Smooth muscle cell (in vitro differentiated cells): ENCODE measurements at regions not wholly inside any gene's neighbourhood (a gene's known extent, or its start where the extent isn't known, plus 50 kb on each side); places are given as distances from the start of the nearest gene placed in this dataset.

Experiments used
- DNase-seq: peaks from one replicate; lab custom pipeline; 2025; ENCODE audit not compliant: unreplicated experiment; lab: John Stamatoyannopoulos, UW
- H2AFZ ChIP-seq: fragments of 200-600 bp; sonication (generic); 2 replicates; pipeline ENCODE4 v1.6.0; 2016; ENCODE audit warnings: antibody characterized with exemption, low read depth, mild to moderate bottlenecking
- H3F3A ChIP-seq: fragments of 200-600 bp; sonication (generic); 2 replicates; pipeline ENCODE4 v1.6.0; 2017; ENCODE audit warnings: antibody characterized with exemption, low read depth
- H3K27ac ChIP-seq: fragments of 200-600 bp; sonication (generic); 2 replicates; pipeline ENCODE4 v1.5.1; 2016; ENCODE audit warnings: low read depth, mild to moderate bottlenecking
- H3K27me3 ChIP-seq: fragments of 200-600 bp; sonication (generic); 2 replicates; pipeline ENCODE4 v1.6.1; 2016; ENCODE audit warnings: low read depth, mild to moderate bottlenecking
- H3K36me3 ChIP-seq: fragments of 200-600 bp; sonication (generic); 2 replicates; pipeline ENCODE4 v1.5.1; 2016; ENCODE audit warnings: low read depth
- H3K4me1 ChIP-seq: fragments of 200-600 bp; sonication (generic); 2 replicates; pipeline ENCODE4 v1.5.1; 2016; ENCODE audit warnings: low read depth
- H3K4me2 ChIP-seq: fragments of 200-600 bp; sonication (generic); 2 replicates; pipeline ENCODE4 v1.6.0; 2016; ENCODE audit warnings: mild to moderate bottlenecking
- H3K4me3 ChIP-seq: fragments of 200-600 bp; sonication (generic); 2 replicates; pipeline ENCODE4 v1.5.1; 2016; ENCODE audit warnings: mild to moderate bottlenecking
- H3K79me2 ChIP-seq: fragments of 200-600 bp; sonication (generic); 2 replicates; pipeline ENCODE4 v1.6.0; 2016; ENCODE audit warnings: low read depth, mild to moderate bottlenecking
- H3K9ac ChIP-seq: fragments of 200-600 bp; sonication (generic); 2 replicates; pipeline ENCODE4 v1.6.0; 2016; ENCODE audit warnings: low read depth
- H3K9me3 ChIP-seq: fragments of 200-600 bp; sonication (generic); replicated peaks from 2 replicates; pipeline ENCODE4 v1.5.1; 2016; ENCODE audit warnings: low read depth
- H4K20me1 ChIP-seq: fragments of 200-600 bp; sonication (generic); 2 replicates; pipeline ENCODE4 v1.6.0; 2016; ENCODE audit warnings: low read depth
- WGBS: methylation state at CpG from one replicate; pipeline ENCODE4 v1.1.7; 2016; ENCODE audit warnings: low lambda C conversion rate; 5-methylcytosine and 5-hydroxymethylcytosine counted together
- TF ChIP-seq, protein P1 (sequence below): fragments of 200-600 bp; sonication (generic); IDR thresholded peaks from 2 replicates; pipeline ENCODE4 v1.5.1; 2017; ENCODE audit warnings: borderline replicate concordance, mild to moderate bottlenecking, antibody characterized with exemption; ENCODE audit not compliant: insufficient read depth, poor library complexity, severe bottlenecking

GRCh38 chr2:45305599-45305998 is 296.3 kb upstream of the SIX2 start:
- TF ChIP-seq, protein P1, sequence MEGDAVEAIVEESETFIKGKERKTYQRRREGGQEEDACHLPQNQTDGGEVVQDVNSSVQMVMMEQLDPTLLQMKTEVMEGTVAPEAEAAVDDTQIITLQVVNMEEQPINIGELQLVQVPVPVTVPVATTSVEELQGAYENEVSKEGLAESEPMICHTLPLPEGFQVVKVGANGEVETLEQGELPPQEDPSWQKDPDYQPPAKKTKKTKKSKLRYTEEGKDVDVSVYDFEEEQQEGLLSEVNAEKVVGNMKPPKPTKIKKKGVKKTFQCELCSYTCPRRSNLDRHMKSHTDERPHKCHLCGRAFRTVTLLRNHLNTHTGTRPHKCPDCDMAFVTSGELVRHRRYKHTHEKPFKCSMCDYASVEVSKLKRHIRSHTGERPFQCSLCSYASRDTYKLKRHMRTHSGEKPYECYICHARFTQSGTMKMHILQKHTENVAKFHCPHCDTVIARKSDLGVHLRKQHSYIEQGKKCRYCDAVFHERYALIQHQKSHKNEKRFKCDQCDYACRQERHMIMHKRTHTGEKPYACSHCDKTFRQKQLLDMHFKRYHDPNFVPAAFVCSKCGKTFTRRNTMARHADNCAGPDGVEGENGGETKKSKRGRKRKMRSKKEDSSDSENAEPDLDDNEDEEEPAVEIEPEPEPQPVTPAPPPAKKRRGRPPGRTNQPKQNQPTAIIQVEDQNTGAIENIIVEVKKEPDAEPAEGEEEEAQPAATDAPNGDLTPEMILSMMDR = no peak
- H2AFZ ChIP-seq = no peak overlapping the region
- no peaks in the 10 kb centered on the region for H3K79me2 ChIP-seq
- no peaks in the 10 kb centered on the region for H3F3A ChIP-seq
- no peaks in the 10 kb centered on the region for H3K9me3 ChIP-seq
- H4K20me1 ChIP-seq = no peaks in the 10 kb centered on the region
- H3K4me1 ChIP-seq = no peaks in the 10 kb centered on the region
- 92% methylated on average over 3 of the region's 3 CpGs for WGBS
- peaks cover 20% of the 10 kb centered on the region for H3K27me3 ChIP-seq
- no peaks in the 10 kb centered on the region for H3K36me3 ChIP-seq
- no peak overlapping the region for H3K4me3 ChIP-seq
- H3K9ac ChIP-seq = no peak overlapping the region
- H3K4me2 ChIP-seq = no peak overlapping the region
- H3K27ac ChIP-seq = no peak overlapping the region
- no peak for DNase-seq

DNA sequence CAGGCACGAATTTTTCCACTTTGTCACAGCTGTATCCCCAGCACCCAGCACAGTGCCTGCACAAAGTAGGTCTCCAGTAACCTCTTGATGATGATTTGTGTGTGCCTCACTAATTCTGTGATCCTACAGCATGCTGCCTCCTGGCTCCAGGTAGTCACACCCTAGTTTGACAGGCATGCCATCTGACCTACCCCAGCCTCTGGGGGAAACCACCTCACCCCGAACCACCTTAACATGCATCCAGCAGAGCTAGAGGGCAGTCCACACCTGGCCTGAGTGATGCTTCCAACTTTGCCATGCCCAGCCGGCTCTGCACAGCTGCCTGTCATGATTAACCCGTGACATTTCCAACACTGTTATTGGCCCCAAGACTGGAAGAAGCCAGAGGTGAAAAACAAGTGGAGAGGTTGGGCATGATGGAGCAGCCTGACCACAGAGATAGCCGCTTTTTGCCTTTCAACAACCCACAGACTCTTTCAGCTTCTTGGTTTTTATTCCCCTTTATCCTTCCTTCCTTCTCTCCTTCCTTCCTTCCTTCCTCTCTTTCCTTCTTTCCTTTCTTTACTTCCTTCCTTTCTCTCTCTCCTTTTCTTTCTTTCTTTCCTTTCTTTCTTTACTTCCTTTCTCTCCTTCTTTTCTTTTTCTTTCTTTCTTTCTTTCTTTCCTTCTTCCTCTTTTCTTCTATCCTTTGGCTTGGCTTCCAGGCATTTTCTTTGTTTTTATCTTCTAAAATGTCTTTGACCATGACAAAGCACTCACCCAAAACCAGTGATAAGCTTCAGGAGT is 294.4 kb upstream of the SIX2 start:
- no peak for DNase-seq
- Histone ChIP-seq H3K4me3 (no peak overlapping the region), H3K36me3 (no peaks in the 10 kb centered on the region), H2AFZ (no peak overlapping the region), H4K20me1 (no peaks in the 10 kb centered on the region), H3K9me3 (no peaks in the 10 kb centered on the region), H3K4me2 (no peak overlapping the region), H3K9ac (no peak overlapping the region), H3F3A (no peaks in the 10 kb centered on the region), H3K27me3 (peaks cover 20% of the 10 kb centered on the region), H3K4me1 (no peaks in the 10 kb centered on the region), H3K79me2 (no peaks in the 10 kb centered on the region), H3K27ac (no peak overlapping the region)
- WGBS = 84% methylated on average over 5 of the region's 5 CpGs
- TF ChIP-seq, protein P1 = no peak

DNA sequence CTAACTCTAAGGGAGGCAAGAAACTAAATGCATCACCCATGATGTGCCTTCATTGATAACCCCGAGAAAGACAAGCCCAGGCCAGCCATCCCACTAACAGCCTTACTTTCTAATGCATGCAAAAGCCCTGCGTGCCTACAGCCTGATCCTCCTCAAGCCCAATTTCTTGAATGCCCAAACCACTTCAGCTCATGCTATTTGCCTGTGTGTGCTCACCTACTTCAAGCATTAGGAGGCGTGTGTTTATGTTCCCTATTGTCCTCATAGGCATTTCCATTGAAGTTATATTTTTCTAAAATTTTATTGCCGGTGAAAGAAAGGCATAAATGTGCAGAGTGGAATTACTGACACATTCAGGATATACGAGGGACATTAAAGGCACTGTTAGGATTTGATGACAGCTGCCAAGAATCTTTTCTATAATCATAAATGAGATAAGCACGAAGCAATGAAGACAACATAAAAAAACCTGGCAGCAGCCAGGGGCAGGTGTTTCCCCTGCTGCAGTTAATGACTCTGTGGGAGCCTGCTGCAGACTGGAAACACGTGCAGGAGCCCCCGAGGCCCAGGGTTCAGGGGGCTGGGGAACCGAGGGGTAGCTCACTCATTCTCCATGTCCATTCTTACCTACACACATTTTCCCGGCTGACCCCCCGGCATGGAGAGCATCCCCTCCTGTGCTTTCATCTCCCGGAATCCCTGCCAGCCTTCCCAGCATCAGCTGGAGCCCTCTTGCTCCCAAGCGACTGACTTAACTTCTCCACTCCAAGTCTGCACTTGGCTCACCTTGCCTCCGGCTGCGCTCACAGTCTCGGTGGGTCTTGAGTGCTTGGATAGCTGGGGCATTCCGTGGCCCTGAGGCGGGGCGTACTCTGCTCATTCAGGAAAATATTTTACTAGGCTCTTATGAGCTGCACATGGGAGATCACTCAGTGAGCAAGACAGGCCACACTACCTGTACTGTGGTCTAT is 292.3 kb upstream of the SIX2 start:
- 90% methylated on average over 19 of the region's 19 CpGs for WGBS
- TF ChIP-seq, protein P1 = no peak
- Histone ChIP-seq H3K79me2 (no peaks in the 10 kb centered on the region), H2AFZ (no peak overlapping the region), H3K9ac (no peak overlapping the region), H3K27me3 (peaks cover 20% of the 10 kb centered on the region), H3K4me1 (no peaks in the 10 kb centered on the region), H3F3A (no peaks in the 10 kb centered on the region), H3K4me2 (no peak overlapping the region), H3K4me3 (no peak overlapping the region), H3K27ac (no peak overlapping the region), H3K9me3 (no peaks in the 10 kb centered on the region), H4K20me1 (no peaks in the 10 kb centered on the region), H3K36me3 (no peaks in the 10 kb centered on the region)
- DNase-seq = no peak
